ENCODE measurements at regions not wholly inside any gene's neighbourhood (a gene's known extent, or its start where the extent isn't known, plus 50 kb on each side); places are given as distances from the start of the nearest gene placed in this dataset.

DNA sequence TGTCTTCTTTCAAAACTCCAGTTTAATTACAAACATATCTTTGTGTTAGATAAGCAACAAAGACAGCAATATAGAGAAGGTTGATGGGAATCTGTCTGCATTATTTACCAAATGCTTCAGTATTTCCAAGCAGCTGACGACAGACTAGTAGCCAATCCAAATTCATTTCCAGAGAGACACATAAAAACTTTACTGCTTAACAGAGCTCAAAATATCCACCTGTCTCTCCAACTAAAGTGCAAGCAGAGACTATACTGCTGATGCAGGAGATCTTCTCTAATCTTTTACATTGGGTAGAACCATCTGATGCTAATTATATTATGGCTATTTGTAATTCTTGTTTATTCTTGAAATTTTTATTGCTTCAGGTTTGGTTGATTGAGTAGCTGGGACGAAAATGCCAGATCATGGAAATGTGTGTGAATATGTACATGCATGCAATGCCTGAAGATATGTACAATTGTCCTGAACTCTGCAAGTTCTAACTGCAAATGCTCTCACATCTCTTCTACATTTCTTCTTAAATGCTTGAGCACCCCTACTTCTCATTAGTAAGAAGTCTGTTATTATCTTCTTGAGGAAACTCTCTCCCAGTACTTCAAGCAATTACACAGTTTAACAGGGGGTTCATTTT is 200.0 kb downstream of the PDHA2 start:
- intact Hi-C loops (cut with micrococcal nuclease; ENCODE audit: unreplicated experiment) = loop anchor here (5.0 kb wide), 1 partner anchor 533 kb away; no protein-coding TSS in a partner anchor
- H4K20me1 ChIP-seq (ENCODE audit: control insufficient read depth, insufficient read depth) = no peaks in the 10 kb centered on the region
- in situ Hi-C loops (cut with MboI) = loop anchor here (25.0 kb wide), 1 partner anchor 878 kb away; no protein-coding TSS in a partner anchor

DNA sequence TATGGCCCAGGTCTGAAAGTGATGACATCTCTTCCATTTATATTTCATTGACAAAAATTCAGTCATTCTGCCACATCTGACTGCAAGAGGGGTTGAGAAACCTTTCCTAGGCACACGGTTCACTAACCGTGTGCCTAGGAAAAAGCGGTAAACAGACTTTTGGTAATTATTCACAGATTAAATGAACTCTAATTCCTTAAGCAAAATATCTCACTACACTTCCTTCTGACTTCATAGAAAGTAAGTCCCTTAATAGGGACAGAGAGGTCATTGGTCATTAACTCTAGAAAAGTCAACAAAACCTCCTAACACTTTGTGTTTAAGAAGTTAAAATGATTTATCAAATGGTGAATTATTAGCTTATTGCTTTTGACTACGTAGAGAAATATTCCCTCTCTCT is 205.1 kb downstream of the PDHA2 start:
- Histone ChIP-seq H3K9me3 (replicated peaks; ENCODE audit: control insufficient read depth, insufficient read depth, low read length) (no peaks in the 10 kb centered on the region), H3K79me2 (ENCODE audit: control insufficient read depth, insufficient read depth, low read length) (no peaks in the 10 kb centered on the region), H3K27me3 (replicated peaks in 1 of 2; ENCODE audit: control insufficient read depth in 2 of 2, insufficient read depth in 2 of 2, low read length in 1 of 2) (no peaks in the 10 kb centered on the region), H3K4me3 (no peak overlapping the region), H3K9ac (ENCODE audit: control insufficient read depth, insufficient read depth, low read length) (no peak overlapping the region), H3K4me1 (ENCODE audit: control insufficient read depth, insufficient read depth, low read length) (no peaks in the 10 kb centered on the region), H3K27ac (ENCODE audit: control insufficient read depth, insufficient read depth) (no peak overlapping the region), H4K20me1 (ENCODE audit: control insufficient read depth, insufficient read depth) (no peaks in the 10 kb centered on the region), H3K36me3 (ENCODE audit: control insufficient read depth in 2 of 2, insufficient read depth in 2 of 2, low read length in 1 of 2) (no peaks in the 10 kb centered on the region), H2AFZ (ENCODE audit: control insufficient read depth, low read depth, low read length) (no peak overlapping the region), H3K4me2 (ENCODE audit: control insufficient read depth, insufficient read depth) (no peak overlapping the region)
- POLR2A ChIA-PET = no interaction called here
- RAD21 ChIA-PET (ENCODE audit: unreplicated experiment) = no interaction called here
- 62% methylated on average over 4 of the region's 4 CpGs for WGBS (ENCODE audit: insufficient coverage, insufficient replicate concordance, low lambda C conversion rate, missing lambda C conversion rate)
- FAIRE-seq (no peak), DNase-seq (ENCODE audit: low read depth, low spot score) (no peak), ATAC-seq (no peak)
- no TSS peak for BruUV-seq (replicated peaks)
- SMC1A ChIA-PET (ENCODE audit: uncharacterized antibody, unreplicated experiment) = no interaction called here
- CTCF ChIA-PET = interaction anchor here (1.3 kb wide), 2 partner anchors 9 to 534 kb away, joined by 3 read pairs; no protein-coding TSS in a partner anchor
- in situ Hi-C loops (cut with MboI) (loop anchor here (25.0 kb wide), 1 partner anchor 883 kb away; no protein-coding TSS in a partner anchor), intact Hi-C loops (cut with micrococcal nuclease; ENCODE audit: unreplicated experiment) (no loop called here)
- TF ChIP-seq KDM1A (IDR thresholded peaks at IDR 0.05; ENCODE audit: borderline replicate concordance) (no peak), HCFC1 (IDR thresholded peaks at IDR 0.05; ENCODE audit: low read length) (no peak), IRF4 (IDR thresholded peaks at IDR 0.05; ENCODE audit: low read depth, low read length) (no peak), CEBPB (IDR thresholded peaks at IDR 0.05; ENCODE audit: borderline replicate concordance in 1 of 2, low read depth in 2 of 2, low read length in 2 of 2) (no peak)
- TF ChIP-seq, protein P1, sequence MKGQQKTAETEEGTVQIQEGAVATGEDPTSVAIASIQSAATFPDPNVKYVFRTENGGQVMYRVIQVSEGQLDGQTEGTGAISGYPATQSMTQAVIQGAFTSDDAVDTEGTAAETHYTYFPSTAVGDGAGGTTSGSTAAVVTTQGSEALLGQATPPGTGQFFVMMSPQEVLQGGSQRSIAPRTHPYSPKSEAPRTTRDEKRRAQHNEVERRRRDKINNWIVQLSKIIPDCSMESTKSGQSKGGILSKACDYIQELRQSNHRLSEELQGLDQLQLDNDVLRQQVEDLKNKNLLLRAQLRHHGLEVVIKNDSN (IDR thresholded peaks at IDR 0.05; ENCODE audit: borderline replicate concordance, extremely low read length, insufficient read depth, low read depth, low read length) = no peak

More for the DNA sequence above, 200.0 kb downstream of the PDHA2 start:
- WGBS (ENCODE audit: insufficient coverage, insufficient replicate concordance, low lambda C conversion rate, missing lambda C conversion rate) = 19% methylated on average over 2 of the region's 2 CpGs
- SMC1A ChIA-PET (ENCODE audit: uncharacterized antibody, unreplicated experiment) = no interaction called here
- Histone ChIP-seq H3K36me3 (ENCODE audit: control insufficient read depth in 2 of 2, insufficient read depth in 2 of 2, low read length in 1 of 2) (no peaks in the 10 kb centered on the region), H3K9me3 (replicated peaks; ENCODE audit: control insufficient read depth, insufficient read depth, low read length) (no peaks in the 10 kb centered on the region), H3K9ac (ENCODE audit: control insufficient read depth, insufficient read depth, low read length) (no peak overlapping the region), H3K4me2 (ENCODE audit: control insufficient read depth, insufficient read depth) (no peak overlapping the region), H3K79me2 (ENCODE audit: control insufficient read depth, insufficient read depth, low read length) (no peaks in the 10 kb centered on the region), H3K27me3 (replicated peaks in 1 of 2; ENCODE audit: control insufficient read depth in 2 of 2, insufficient read depth in 2 of 2, low read length in 1 of 2) (no peaks in the 10 kb centered on the region), H2AFZ (ENCODE audit: control insufficient read depth, low read depth, low read length) (no peak overlapping the region), H3K27ac (ENCODE audit: control insufficient read depth, insufficient read depth) (no peak overlapping the region), H3K4me1 (ENCODE audit: control insufficient read depth, insufficient read depth, low read length) (no peaks in the 10 kb centered on the region), H3K4me3 (no peak overlapping the region)
- CTCF ChIA-PET = no interaction called here
- POLR2A ChIA-PET = no interaction called here
- no TSS peak for BruUV-seq (replicated peaks)
- DNase-seq (ENCODE audit: low read depth, low spot score) = no peak
- TF ChIP-seq TCF7 (IDR thresholded peaks at IDR 0.05; ENCODE audit: borderline replicate concordance) (no peak), TAF1 (IDR thresholded peaks at IDR 0.05; ENCODE audit: borderline replicate concordance, low read depth, low read length) (no peak), GABPA (IDR thresholded peaks at IDR 0.05; ENCODE audit: low read depth) (no peak), HDAC6 (IDR thresholded peaks at IDR 0.05; ENCODE audit: unreplicated experiment) (no peak), HDGF (IDR thresholded peaks at IDR 0.05) (no peak)
- TF ChIP-seq, protein P2, sequence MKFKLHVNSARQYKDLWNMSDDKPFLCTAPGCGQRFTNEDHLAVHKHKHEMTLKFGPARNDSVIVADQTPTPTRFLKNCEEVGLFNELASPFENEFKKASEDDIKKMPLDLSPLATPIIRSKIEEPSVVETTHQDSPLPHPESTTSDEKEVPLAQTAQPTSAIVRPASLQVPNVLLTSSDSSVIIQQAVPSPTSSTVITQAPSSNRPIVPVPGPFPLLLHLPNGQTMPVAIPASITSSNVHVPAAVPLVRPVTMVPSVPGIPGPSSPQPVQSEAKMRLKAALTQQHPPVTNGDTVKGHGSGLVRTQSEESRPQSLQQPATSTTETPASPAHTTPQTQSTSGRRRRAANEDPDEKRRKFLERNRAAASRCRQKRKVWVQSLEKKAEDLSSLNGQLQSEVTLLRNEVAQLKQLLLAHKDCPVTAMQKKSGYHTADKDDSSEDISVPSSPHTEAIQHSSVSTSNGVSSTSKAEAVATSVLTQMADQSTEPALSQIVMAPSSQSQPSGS (IDR thresholded peaks at IDR 0.05; ENCODE audit: low read length) = no peak
- no peak for ATAC-seq
- RAD21 ChIA-PET (ENCODE audit: unreplicated experiment) = no interaction called here
- FAIRE-seq = no peak

Measured in GM12878 (cell line).